ENCODE measurements at regions not wholly inside any gene's neighbourhood (a gene's known extent, or its start where the extent isn't known, plus 50 kb on each side); places are given as distances from the start of the nearest gene placed in this dataset.

DNA sequence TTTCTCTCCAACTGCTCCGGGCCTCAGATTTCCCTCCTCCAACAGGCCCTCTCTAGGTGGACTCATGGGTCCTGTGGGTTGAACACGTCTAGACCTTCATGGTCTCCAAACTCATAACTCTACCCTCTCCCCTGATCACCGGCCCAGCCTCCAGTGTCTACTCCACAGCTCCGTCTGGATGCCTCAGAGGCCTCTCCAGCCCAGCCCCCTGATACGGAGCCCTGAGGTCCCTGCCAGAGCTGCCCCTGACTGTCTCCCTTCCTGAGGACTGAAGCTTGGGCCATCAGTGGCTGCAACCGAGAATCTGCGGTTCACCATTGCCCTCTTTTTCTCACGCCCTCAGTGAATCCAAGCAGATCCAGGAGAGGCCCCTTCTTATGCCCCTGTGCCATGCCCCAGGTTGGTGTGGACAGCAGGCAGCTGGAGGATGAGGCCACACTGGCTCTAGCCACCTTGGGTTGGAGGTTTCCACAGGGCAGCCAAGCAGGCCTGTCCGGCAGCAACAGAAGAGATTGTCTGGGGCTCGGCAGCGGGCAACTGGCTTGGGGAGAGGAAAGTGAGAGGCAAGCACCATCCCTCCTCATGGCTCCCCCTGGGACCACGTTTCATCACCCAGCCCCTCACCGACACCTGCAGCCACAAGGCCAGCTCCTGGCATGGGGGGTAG lies 104.6 kb upstream of the FGF3 start:
- no peaks in the 10 kb centered on the region for H3K27me3 ChIP-seq
- TF ChIP-seq CTCF (IDR thresholded peaks at IDR 0.05; ENCODE audit: low read depth, low read length) = no peak
- DNase-seq (ENCODE audit: low read depth in 1 of 2, low spot score in 1 of 2) = no peak
- H3K36me3 ChIP-seq = no peaks in the 10 kb centered on the region
- H3K9me3 ChIP-seq (ENCODE audit: low read depth) = no peaks in the 10 kb centered on the region
- H3K27ac ChIP-seq = no peak overlapping the region
- H3K4me3 ChIP-seq = no peak overlapping the region
- H3K4me1 ChIP-seq (ENCODE audit: low read depth) = no peaks in the 10 kb centered on the region

GRCh38 chr11:69924308-69925161 lies 105.3 kb upstream of the FGF3 start:
- H3K27me3 ChIP-seq = no peaks in the 10 kb centered on the region
- H3K36me3 ChIP-seq = no peaks in the 10 kb centered on the region
- H3K9me3 ChIP-seq (ENCODE audit: low read depth) = no peaks in the 10 kb centered on the region
- TF ChIP-seq CTCF (IDR thresholded peaks at IDR 0.05; ENCODE audit: low read depth, low read length) = no peak
- no peaks in the 10 kb centered on the region for H3K4me1 ChIP-seq (ENCODE audit: low read depth)
- no peak for DNase-seq (ENCODE audit: low read depth in 1 of 2, low spot score in 1 of 2)
- H3K4me3 ChIP-seq = no peak overlapping the region
- H3K27ac ChIP-seq = no peak overlapping the region

DNA sequence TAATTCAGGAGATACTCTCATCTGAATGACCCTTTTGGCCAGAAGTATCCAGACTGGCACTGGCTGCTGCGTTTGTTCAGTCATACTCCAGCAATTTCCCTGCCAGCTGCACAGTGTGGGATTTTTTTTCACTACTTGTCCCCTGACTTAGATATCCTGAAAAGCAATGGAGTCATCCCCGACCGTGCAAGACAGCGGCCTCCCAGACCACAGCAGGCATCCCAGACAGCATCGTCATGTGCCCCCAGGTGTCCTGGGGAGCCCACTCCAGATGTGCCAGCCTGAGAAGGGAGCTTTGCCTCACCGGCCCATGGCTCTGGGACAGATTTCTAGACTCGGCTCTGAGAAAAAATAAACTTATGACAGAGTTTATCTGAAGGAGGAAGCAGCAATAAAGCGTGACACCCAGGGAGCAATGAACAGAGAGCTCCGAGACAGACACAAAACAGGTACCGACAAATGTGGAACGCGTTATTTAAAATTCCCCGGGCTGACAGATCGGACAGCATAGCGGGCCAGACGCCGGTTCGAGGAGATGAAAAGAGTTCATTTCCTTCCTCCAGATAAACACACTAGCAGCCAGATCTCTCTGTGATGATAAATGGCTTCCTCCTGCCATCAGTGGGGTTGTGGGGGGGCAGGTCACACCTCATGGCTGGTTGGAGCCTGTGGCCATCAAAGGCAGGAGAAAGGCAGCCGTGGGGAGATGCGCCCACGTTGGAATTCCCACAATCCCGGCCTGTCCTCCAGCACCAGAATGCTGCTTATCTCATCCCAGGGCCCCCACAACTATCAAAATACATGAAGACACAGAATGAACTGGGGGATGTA lies 106.4 kb upstream of the FGF3 start:
- H3K4me3 ChIP-seq = no peak overlapping the region
- DNase-seq (ENCODE audit: low read depth in 1 of 2, low spot score in 1 of 2) = no peak
- no peaks in the 10 kb centered on the region for H3K27me3 ChIP-seq
- H3K27ac ChIP-seq = no peak overlapping the region
- no peaks in the 10 kb centered on the region for H3K4me1 ChIP-seq (ENCODE audit: low read depth)
- no peak for TF ChIP-seq CTCF (IDR thresholded peaks at IDR 0.05; ENCODE audit: low read depth, low read length)
- no peaks in the 10 kb centered on the region for H3K36me3 ChIP-seq
- H3K9me3 ChIP-seq (ENCODE audit: low read depth) = no peaks in the 10 kb centered on the region

DNA sequence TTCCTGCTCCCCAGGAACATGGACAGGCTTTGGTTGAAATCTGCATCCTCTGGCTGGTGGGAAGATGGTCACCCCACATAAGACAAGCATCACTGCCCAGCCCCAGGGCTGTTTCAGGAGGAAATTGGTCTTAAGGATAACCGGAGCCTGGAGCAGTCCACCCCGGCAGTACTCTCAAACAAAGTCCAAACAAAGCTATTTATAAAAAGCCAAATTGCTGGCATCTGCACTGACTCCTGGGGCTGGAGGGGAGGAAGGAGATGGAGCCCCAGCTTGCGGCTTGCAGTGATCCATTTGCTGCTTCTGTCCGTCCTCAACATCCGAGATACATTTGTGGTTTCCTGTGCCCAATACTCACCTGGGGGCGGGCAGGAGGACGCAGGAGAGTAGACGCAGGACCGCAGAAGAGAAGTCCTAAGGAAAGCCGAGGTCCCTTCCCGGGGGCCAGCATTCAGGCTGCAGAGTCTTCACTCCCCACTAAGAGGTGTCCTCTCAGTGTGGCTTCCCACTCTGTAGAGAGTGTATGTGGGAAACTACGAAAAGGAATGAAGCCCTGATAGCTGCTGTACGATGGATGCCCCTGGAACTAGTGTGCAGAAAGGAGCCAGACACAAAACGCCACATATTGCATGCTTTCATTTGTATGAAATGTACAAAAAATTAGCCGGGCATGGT lies 107.3 kb upstream of the FGF3 start:
- no peaks in the 10 kb centered on the region for H3K27me3 ChIP-seq
- no peak for DNase-seq (ENCODE audit: low read depth in 1 of 2, low spot score in 1 of 2)
- H3K9me3 ChIP-seq (ENCODE audit: low read depth) = no peaks in the 10 kb centered on the region
- no peaks in the 10 kb centered on the region for H3K4me1 ChIP-seq (ENCODE audit: low read depth)
- no peak overlapping the region for H3K4me3 ChIP-seq
- H3K36me3 ChIP-seq = no peaks in the 10 kb centered on the region
- H3K27ac ChIP-seq = no peak overlapping the region
- no peak for TF ChIP-seq CTCF (IDR thresholded peaks at IDR 0.05; ENCODE audit: low read depth, low read length)

DNA sequence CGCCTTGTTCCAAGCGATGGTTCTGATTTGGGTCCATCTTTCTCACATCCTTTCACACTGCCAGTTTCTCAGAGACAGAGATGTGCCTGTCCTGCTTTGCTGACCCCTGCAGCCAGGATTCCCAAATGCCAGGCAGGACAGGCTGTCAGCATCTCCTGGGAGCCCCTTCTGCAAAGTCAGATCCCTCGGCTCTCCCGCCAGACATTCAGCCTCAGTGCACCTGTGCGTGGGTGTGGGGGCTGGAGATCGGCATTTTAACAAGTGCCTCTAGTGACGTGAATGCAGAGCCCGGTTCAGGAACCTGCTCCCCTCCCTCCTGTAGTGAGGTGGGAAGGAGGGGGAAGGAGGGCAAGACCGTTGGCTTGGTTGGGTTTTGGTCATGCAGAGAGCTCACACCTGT lies 108.9 kb upstream of the FGF3 start:
- DNase-seq (ENCODE audit: low read depth in 1 of 2, low spot score in 1 of 2) = no peak

More for the DNA sequence above, 108.9 kb upstream of the FGF3 start:
- no peaks in the 10 kb centered on the region for H3K36me3 ChIP-seq
- TF ChIP-seq CTCF (IDR thresholded peaks at IDR 0.05; ENCODE audit: low read depth, low read length) = no peak
- no peak overlapping the region for H3K4me3 ChIP-seq
- no peaks in the 10 kb centered on the region for H3K27me3 ChIP-seq
- no peak overlapping the region for H3K27ac ChIP-seq
- no peaks in the 10 kb centered on the region for H3K9me3 ChIP-seq (ENCODE audit: low read depth)
- peaks cover 7% of the 10 kb centered on the region for H3K4me1 ChIP-seq (ENCODE audit: low read depth)
